A673 (cell line): ENCODE measurements at regions not wholly inside any gene's neighbourhood (a gene's known extent, or its start where the extent isn't known, plus 50 kb on each side); places are given as distances from the start of the nearest gene placed in this dataset.

Source experiments
- BruUV-seq: library from RNA; stranded (reverse); fragments of 400-500 nt; replicated peaks from 2 replicates; lab custom pipeline; 2021; lab: Mats Ljungman, UMichigan
- CTCF ChIA-PET: fragments of 300-600 bp; sonication (Branson Sonifier 250); formaldehyde crosslinking; loops from one replicate; lab custom pipeline; 2022; ENCODE audit warnings: antibody characterized with exemption; lab: Charles Lee
- POLR2A ChIA-PET: fragments of 300-600 bp; sonication (Branson Sonifier 250); formaldehyde crosslinking; loops from one replicate; lab custom pipeline; 2022; ENCODE audit warnings: antibody characterized with exemption; ENCODE audit not compliant: low non-redundant PET; lab: Charles Lee
- DNase-seq: peaks from one replicate; pipeline ENCODE4 v3.0.0-alpha.2; 2015; ENCODE audit warnings: low spot score
- H3K27ac ChIP-seq: fragments of 200-600 bp; sonication (generic); 2 replicates; pipeline ENCODE4 v1.5.1; 2016; ENCODE audit warnings: mixed run types, low read depth, mild to moderate bottlenecking, mixed read lengths, antibody characterized with exemption, low read length; ENCODE audit not compliant: poor library complexity, severe bottlenecking
- H3K27me3 ChIP-seq: fragments of 200-600 bp; sonication (generic); replicated peaks from 2 replicates; pipeline ENCODE4 v1.6.1; 2017; ENCODE audit warnings: mixed run types, low read depth, mild to moderate bottlenecking, mixed read lengths, antibody characterized with exemption, low read length; ENCODE audit not compliant: insufficient read depth, poor library complexity
- H3K36me3 ChIP-seq: fragments of 200-600 bp; sonication (generic); 2 replicates; pipeline ENCODE4 v1.6.1; 2016; ENCODE audit warnings: mixed run types, mild to moderate bottlenecking, mixed read lengths, antibody characterized with exemption, low read length; ENCODE audit not compliant: insufficient read depth, poor library complexity, severe bottlenecking
- H3K4me1 ChIP-seq: fragments of 200-600 bp; sonication (generic); 2 replicates; pipeline ENCODE4 v1.6.1; 2017; ENCODE audit warnings: mixed run types, mild to moderate bottlenecking, mixed read lengths, antibody characterized with exemption, low read length; ENCODE audit not compliant: insufficient read depth, poor library complexity, severe bottlenecking
- H3K4me3 ChIP-seq: fragments of 200-600 bp; sonication (generic); 2 replicates; pipeline ENCODE4 v1.5.1; 2016; ENCODE audit warnings: low read depth, mixed run types, mild to moderate bottlenecking, mixed read lengths, low read length; ENCODE audit not compliant: poor library complexity, severe bottlenecking
- H3K9me3 ChIP-seq: fragments of 200-600 bp; sonication (generic); 2 replicates; pipeline ENCODE4 v1.6.1; 2016; ENCODE audit warnings: mixed run types, low read depth, mild to moderate bottlenecking, mixed read lengths, antibody characterized with exemption, low read length; ENCODE audit not compliant: poor library complexity, severe bottlenecking
- CTCF ChIP-seq: fragments of 300-800, 200-600 bp; sonication (generic); conservative IDR thresholded peaks from 2 replicates; pipeline ENCODE4 v1.5.1; 2017; ENCODE audit warnings: low read depth, mild to moderate bottlenecking, antibody characterized with exemption, low read length, moderate library complexity, mixed read lengths
- EZH2 ChIP-seq: fragments of 200-600 bp; sonication (generic); IDR thresholded peaks from 2 replicates; pipeline ENCODE4 v1.6.1; 2017; ENCODE audit warnings: borderline replicate concordance, low read depth, mild to moderate bottlenecking, mixed read lengths, antibody characterized with exemption, low read length; ENCODE audit not compliant: poor library complexity, severe bottlenecking
- intact Hi-C: fragments of 100-400 bp; cut with micrococcal nuclease; formaldehyde crosslinking; loops from one replicate; pipeline ENCODE4 v1.10.0; 2022; ENCODE audit not compliant: unreplicated experiment

- TF ChIP-seq CTCF, result no peak
- TF ChIP-seq EZH2, result no peak
- CTCF ChIA-PET, result no interaction called here
- no peaks in the 10 kb centered on the region for H3K9me3 ChIP-seq
- no peaks in the 10 kb centered on the region for H3K27me3 ChIP-seq
- POLR2A ChIA-PET, result no interaction called here
- H3K27ac ChIP-seq, result no peak overlapping the region
- H3K4me3 ChIP-seq, result no peak overlapping the region
- DNase-seq, result no peak
- BruUV-seq, result no TSS peak
- no peaks in the 10 kb centered on the region for H3K36me3 ChIP-seq
- intact Hi-C loops, result no loop called here
- H3K4me1 ChIP-seq, result peaks cover 17% of the 10 kb centered on the region
Observed at GRCh38 chr5:87101321-87101720, 166.4 kb upstream of the RASA1 start.

- Histone ChIP-seq H3K27me3 (no peaks in the 10 kb centered on the region), H3K4me3 (no peak overlapping the region), H3K9me3 (no peaks in the 10 kb centered on the region), H3K27ac (no peak overlapping the region), H3K4me1 (peaks cover 17% of the 10 kb centered on the region), H3K36me3 (no peaks in the 10 kb centered on the region)
- TF ChIP-seq EZH2 (no peak), CTCF (no peak)
- BruUV-seq, result no TSS peak
- DNase-seq, result no peak
- ChIA-PET POLR2A (no interaction called here), CTCF (no interaction called here)
- intact Hi-C loops, result no loop called here
Observed at GRCh38 chr5:87102841-87103240, 164.8 kb upstream of the RASA1 start.

GRCh38 chr5:87103616-87104287 is 163.9 kb upstream of the RASA1 start:
- POLR2A ChIA-PET, result no interaction called here
- Histone ChIP-seq H3K27ac (no peak overlapping the region), H3K9me3 (no peaks in the 10 kb centered on the region), H3K4me1 (peaks cover 17% of the 10 kb centered on the region), H3K36me3 (no peaks in the 10 kb centered on the region), H3K27me3 (no peaks in the 10 kb centered on the region), H3K4me3 (no peak overlapping the region)
- BruUV-seq, result no TSS peak
- intact Hi-C loops, result no loop called here
- DNase-seq, result peak; percentile 36
- CTCF ChIA-PET, result no interaction called here
- no peak for TF ChIP-seq EZH2
- no peak for TF ChIP-seq CTCF
